ENCODE measurements at regions not wholly inside any gene's neighbourhood (a gene's known extent, or its start where the extent isn't known, plus 50 kb on each side); places are given as distances from the start of the nearest gene placed in this dataset.

GRCh38 chr6:114939630-114940029 lies 596.8 kb upstream of the HS3ST5 start:
- TF ChIP-seq CTCF (IDR thresholded peaks at IDR 0.05; ENCODE audit: low read depth, low read length), result no peak
- no peak for TF ChIP-seq MAX (IDR thresholded peaks at IDR 0.05; ENCODE audit: low read depth, low read length)
- no peak for TF ChIP-seq POLR2A (IDR thresholded peaks at IDR 0.05; ENCODE audit: extremely low read depth, insufficient read length)
- no peak for TF ChIP-seq MYC (IDR thresholded peaks at IDR 0.05; ENCODE audit: low read depth, low read length)

Measured in NB4 (cell line).